WERI-Rb-1 (cell line): ENCODE measurements at regions not wholly inside any gene's neighbourhood (a gene's known extent, or its start where the extent isn't known, plus 50 kb on each side); places are given as distances from the start of the nearest gene placed in this dataset.

Experiments used
- DNase-seq: peaks from one replicate; pipeline ENCODE4 v3.0.0-alpha.2; 2020
- H3K27ac ChIP-seq: fragments of 250-450 bp; sonication (Bioruptor Pico); 2 replicates; pipeline ENCODE4 v1.5.1; 2020; ENCODE audit warnings: mild to moderate bottlenecking, moderate library complexity
- H3K27me3 ChIP-seq: fragments of 250-450 bp; sonication (Bioruptor Pico); 2 replicates; pipeline ENCODE4 v1.5.1; 2021; ENCODE audit warnings: mild to moderate bottlenecking, low read depth, moderate library complexity; ENCODE audit not compliant: insufficient read depth, severe bottlenecking
- H3K36me3 ChIP-seq: fragments of 250-450 bp; sonication (Bioruptor Pico); 2 replicates; pipeline ENCODE4 v1.5.1; 2020; ENCODE audit warnings: mild to moderate bottlenecking, moderate library complexity
- H3K4me3 ChIP-seq: 2 replicates; pipeline ENCODE4 v1.5.1; 2011; ENCODE audit warnings: low read depth, mild to moderate bottlenecking, control low read depth, low read length
- H3K9me3 ChIP-seq: fragments of 250-450 bp; sonication (Bioruptor Pico); 2 replicates; pipeline ENCODE4 v1.5.1; 2021; ENCODE audit warnings: mild to moderate bottlenecking, moderate library complexity; ENCODE audit not compliant: severe bottlenecking
- CTCF ChIP-seq: IDR thresholded peaks from 2 replicates; pipeline ENCODE4 v1.5.1; 2011; ENCODE audit warnings: low read depth, mild to moderate bottlenecking, control low read depth, inconsistent platforms, low read length

DNA sequence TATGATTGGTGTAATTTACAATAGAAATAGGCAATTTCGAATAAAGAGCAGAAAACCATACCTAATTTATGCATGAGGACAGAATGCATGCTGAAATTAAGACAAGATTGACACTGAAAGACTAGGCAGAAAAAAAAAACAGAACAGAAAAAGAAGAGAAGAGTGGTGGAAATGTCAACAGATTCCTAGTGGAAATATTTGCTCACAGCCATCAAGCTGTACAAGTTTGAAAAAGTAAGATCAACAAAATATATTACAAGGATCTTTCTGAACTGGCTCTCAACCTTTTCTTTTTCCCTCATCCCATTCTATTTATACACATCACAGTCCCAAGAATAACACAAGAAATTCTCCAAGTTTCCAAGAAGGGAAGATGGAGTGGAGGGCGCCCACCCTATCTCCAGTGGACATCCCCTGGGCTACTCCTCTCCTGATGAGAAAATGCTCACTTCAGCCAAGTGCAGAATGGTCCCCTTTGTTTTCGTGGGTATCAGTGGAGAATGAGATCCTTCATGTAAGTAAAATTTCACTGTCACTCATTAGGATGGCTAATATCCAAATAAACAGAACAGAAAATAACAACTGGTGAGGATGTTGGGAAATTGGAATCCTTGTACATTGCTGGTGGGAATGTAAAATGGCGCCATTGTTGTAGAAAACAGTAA is 51.0 kb upstream of the ZNF532 start:
- Histone ChIP-seq H3K9me3 (peaks cover 4% of the 10 kb centered on the region), H3K4me3 (no peak overlapping the region), H3K27ac (no peak overlapping the region), H3K36me3 (no peaks in the 10 kb centered on the region), H3K27me3 (no peaks in the 10 kb centered on the region)
- TF ChIP-seq CTCF: no peak
- DNase-seq: no peak

GRCh38 chr18:58814317-58814716 is 50.4 kb upstream of the ZNF532 start:
- Histone ChIP-seq H3K27me3 (no peaks in the 10 kb centered on the region), H3K9me3 (peaks cover 4% of the 10 kb centered on the region), H3K27ac (no peak overlapping the region), H3K36me3 (no peaks in the 10 kb centered on the region), H3K4me3 (no peak overlapping the region)
- no peak for TF ChIP-seq CTCF
- no peak for DNase-seq
